Keratinocyte (primary cell): ENCODE measurements at regions not wholly inside any gene's neighbourhood (a gene's known extent, or its start where the extent isn't known, plus 50 kb on each side); places are given as distances from the start of the nearest gene placed in this dataset.

Experiments
- DNase-seq: peaks from one replicate; pipeline ENCODE4 v3.0.0-alpha.2; 2011; ENCODE audit warnings: low read depth, missing footprints, low spot score
- FAIRE-seq: peaks from 2 replicates; lab custom pipeline; 2011; peaks lifted over from hg19 to GRCh38; lab: Jason Lieb, UNC
- H2AFZ ChIP-seq: 2 replicates; pipeline ENCODE4 v1.6.0; 2012; ENCODE audit warnings: low read length, control low read depth, inconsistent platforms; ENCODE audit not compliant: control insufficient read depth
- H3K27ac ChIP-seq: 2 replicates; pipeline ENCODE4 v1.5.1; 2011; ENCODE audit warnings: low read length; ENCODE audit not compliant: control insufficient read depth, insufficient read depth
- H3K27me3 ChIP-seq: 3 replicates; pipeline ENCODE4 v1.6.0; 2011; ENCODE audit warnings: low read length; ENCODE audit not compliant: control insufficient read depth, insufficient read depth; ENCODE audit errors: extremely low read depth
- H3K36me3 ChIP-seq, 2 experiments: 2 replicates in 1 of 2; 3 replicates in 1 of 2; pipeline ENCODE4 v1.5.1; 2011; ENCODE audit warnings: low read length in 2 of 2, mild to moderate bottlenecking in 1 of 2; ENCODE audit not compliant: control insufficient read depth in 2 of 2, insufficient read depth in 2 of 2; ENCODE audit errors: extremely low read depth in 1 of 2
- H3K4me1 ChIP-seq: 3 replicates; pipeline ENCODE4 v1.5.1; 2011; ENCODE audit warnings: low read length; ENCODE audit not compliant: control insufficient read depth, insufficient read depth; ENCODE audit errors: extremely low read depth
- H3K4me2 ChIP-seq: 3 replicates; pipeline ENCODE4 v1.6.0; 2011; ENCODE audit warnings: low read depth, low read length; ENCODE audit not compliant: control insufficient read depth, insufficient read depth; ENCODE audit errors: extremely low read depth
- H3K4me3 ChIP-seq, 3 experiments: fragments of 200-600 bp in 1 of 3; sonication (generic) in 1 of 3; 2 replicates in 2 of 3; 3 replicates in 1 of 3; pipeline ENCODE4 v1.5.1; 2011 to 2016; ENCODE audit warnings: low read length in 3 of 3, mild to moderate bottlenecking in 3 of 3, control low read depth in 2 of 3, inconsistent platforms in 1 of 3, low read depth in 1 of 3, mixed read lengths in 1 of 3, mixed run types in 1 of 3, moderate library complexity in 1 of 3; ENCODE audit not compliant: control insufficient read depth in 2 of 3, insufficient read depth in 2 of 3; ENCODE audit errors: extremely low read depth in 1 of 3
- H3K79me2 ChIP-seq: 2 replicates; pipeline ENCODE4 v1.6.0; 2012; ENCODE audit warnings: low read length; ENCODE audit not compliant: control insufficient read depth, insufficient read depth
- H3K9ac ChIP-seq: 3 replicates; pipeline ENCODE4 v1.6.0; 2011; ENCODE audit warnings: low read length; ENCODE audit not compliant: control insufficient read depth, insufficient read depth; ENCODE audit errors: extremely low read depth
- H3K9me1 ChIP-seq: 3 replicates; pipeline ENCODE4 v1.6.0; 2011; ENCODE audit warnings: low read length; ENCODE audit not compliant: control insufficient read depth, insufficient read depth; ENCODE audit errors: extremely low read depth
- H3K9me3 ChIP-seq: 2 replicates; pipeline ENCODE4 v1.5.1; 2012; ENCODE audit warnings: low read depth, low read length; ENCODE audit not compliant: control insufficient read depth
- H4K20me1 ChIP-seq: 3 replicates; pipeline ENCODE4 v1.6.0; 2011; ENCODE audit warnings: low read length; ENCODE audit not compliant: control insufficient read depth, insufficient read depth; ENCODE audit errors: extremely low read depth
- CTCF ChIP-seq, 3 experiments: IDR thresholded peaks in 1 of 3; conservative IDR thresholded peaks in 1 of 3; optimal IDR thresholded peaks in 1 of 3; 2 replicates in 2 of 3; 3 replicates in 1 of 3; pipeline versions ENCODE3 to v1.5.1; 2011; ENCODE audit warnings: low read length in 3 of 3, mild to moderate bottlenecking in 3 of 3, moderate library complexity in 2 of 3, control low read depth in 1 of 3, inconsistent platforms in 1 of 3; ENCODE audit not compliant: insufficient read depth in 2 of 3; ENCODE audit errors: extremely low read depth in 1 of 3
- EZH2 ChIP-seq: IDR thresholded peaks from one replicate; pipeline ENCODE4 v1.6.1; 2012; ENCODE audit warnings: inconsistent platforms, mild to moderate bottlenecking, low read length, moderate library complexity
- dilution Hi-C: fragments of 300-500 bp; cut with MboI; formaldehyde crosslinking; loops from one replicate; pipeline ENCODE4 v1.7.0; 2020; ENCODE audit warnings: low sequenced_read_pairs; ENCODE audit not compliant: extremely low pct_ligation_motif_present

DNA sequence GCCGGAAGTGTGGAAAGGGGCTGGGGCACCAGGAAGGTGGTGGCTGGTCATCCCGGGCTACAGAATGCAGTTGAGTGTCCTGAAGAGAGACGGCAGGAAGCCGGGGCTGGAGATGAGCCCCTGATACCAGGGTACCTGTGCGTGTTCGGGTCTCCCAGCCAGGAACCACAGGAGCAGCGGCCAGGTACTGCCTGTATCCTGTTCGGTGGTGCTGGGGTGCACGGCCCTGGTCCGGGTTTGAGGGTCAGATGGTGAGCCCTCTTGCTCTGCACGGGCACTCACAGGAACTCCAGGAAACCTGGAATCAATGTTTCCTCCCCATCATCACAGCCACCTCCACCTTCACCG lies 253.1 kb upstream of the B3GAT1 start:
- FAIRE-seq (no peak), DNase-seq (no peak)
- no peaks in the 10 kb centered on the region for H3K27me3 ChIP-seq
- dilution Hi-C loops = no loop called here
- H3K79me2 ChIP-seq = no peaks in the 10 kb centered on the region
- H2AFZ ChIP-seq = no peak overlapping the region
- no peak overlapping the region for H3K4me2 ChIP-seq
- H3K27ac ChIP-seq = no peak overlapping the region
- no peaks in the 10 kb centered on the region for H3K9me1 ChIP-seq
- H3K4me3 ChIP-seq = no peak overlapping the region
- no peaks in the 10 kb centered on the region for H3K36me3 ChIP-seq
- H3K9me3 ChIP-seq = peaks cover 2% of the 10 kb centered on the region
- no peaks in the 10 kb centered on the region for H3K4me1 ChIP-seq
- H3K9ac ChIP-seq = no peak overlapping the region
- no peak for TF ChIP-seq EZH2
- no peak for TF ChIP-seq CTCF (optimal IDR thresholded peaks at IDR 0.05 in 1 of 3, IDR thresholded peaks at IDR 0.05 in 1 of 3, conservative IDR thresholded peaks at IDR 0.05 in 1 of 3; ENCODE audit: extremely low read depth in 1 of 3, insufficient read depth in 2 of 3, low read length in 3 of 3)
- no peaks in the 10 kb centered on the region for H4K20me1 ChIP-seq

- Histone ChIP-seq H3K9ac (no peak overlapping the region), H3K4me3 (no peak overlapping the region), H3K79me2 (no peaks in the 10 kb centered on the region), H3K27ac (no peak overlapping the region), H4K20me1 (no peaks in the 10 kb centered on the region), H3K9me3 (peaks cover 2% of the 10 kb centered on the region), H3K4me1 (no peaks in the 10 kb centered on the region), H3K4me2 (no peak overlapping the region), H2AFZ (no peak overlapping the region), H3K9me1 (no peaks in the 10 kb centered on the region), H3K27me3 (no peaks in the 10 kb centered on the region), H3K36me3 (no peaks in the 10 kb centered on the region)
- dilution Hi-C loops = no loop called here
- no peak for FAIRE-seq
- no peak for DNase-seq
- no peak for TF ChIP-seq CTCF (optimal IDR thresholded peaks at IDR 0.05 in 1 of 3, IDR thresholded peaks at IDR 0.05 in 1 of 3, conservative IDR thresholded peaks at IDR 0.05 in 1 of 3; ENCODE audit: extremely low read depth in 1 of 3, insufficient read depth in 2 of 3, low read length in 3 of 3)
- no peak for TF ChIP-seq EZH2
Measured at GRCh38 chr11:134664447-134665187, 252.6 kb upstream of the B3GAT1 start.
